Caki2 (cell line): ENCODE measurements at regions not wholly inside any gene's neighbourhood (a gene's known extent, or its start where the extent isn't known, plus 50 kb on each side); places are given as distances from the start of the nearest gene placed in this dataset.

Experiments
- DNase-seq: peaks from one replicate; pipeline ENCODE4 v3.0.0-alpha.2; 2015; ENCODE audit warnings: low read depth
- in situ Hi-C: cut with HindIII; loops from 2 replicates; pipeline ENCODE4 v1.10.0; 2016; ENCODE audit warnings: low sequenced_read_pairs, low pct_unique_long_range_greater_than_20kb, mixed read lengths

DNA sequence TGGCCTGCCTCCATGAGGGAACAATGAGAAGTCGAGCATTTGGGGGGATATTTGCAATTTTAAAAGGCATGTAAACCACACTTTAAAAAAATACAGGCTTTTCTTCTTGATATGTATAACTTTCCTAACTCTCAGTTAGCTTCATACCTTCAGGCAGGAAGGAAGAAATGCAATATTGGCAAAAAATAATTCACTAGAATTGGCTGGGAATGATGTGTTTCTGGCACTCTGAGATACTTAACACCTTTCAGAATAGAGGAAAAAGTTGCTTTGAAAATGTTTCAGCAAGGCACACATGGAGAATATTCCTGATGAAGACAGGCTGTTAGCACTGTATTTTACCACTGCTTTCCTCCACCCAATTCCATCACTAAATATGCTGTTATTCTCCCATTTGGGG is 747.6 kb downstream of the HDGFL1 start:
- no peak for DNase-seq

GRCh38 chr6:23319582-23319981 is 750.2 kb downstream of the HDGFL1 start:
- in situ Hi-C loops, result no loop called here
- no peak for DNase-seq

More for the DNA sequence above, 747.6 kb downstream of the HDGFL1 start:
- in situ Hi-C loops, result no loop called here

DNA sequence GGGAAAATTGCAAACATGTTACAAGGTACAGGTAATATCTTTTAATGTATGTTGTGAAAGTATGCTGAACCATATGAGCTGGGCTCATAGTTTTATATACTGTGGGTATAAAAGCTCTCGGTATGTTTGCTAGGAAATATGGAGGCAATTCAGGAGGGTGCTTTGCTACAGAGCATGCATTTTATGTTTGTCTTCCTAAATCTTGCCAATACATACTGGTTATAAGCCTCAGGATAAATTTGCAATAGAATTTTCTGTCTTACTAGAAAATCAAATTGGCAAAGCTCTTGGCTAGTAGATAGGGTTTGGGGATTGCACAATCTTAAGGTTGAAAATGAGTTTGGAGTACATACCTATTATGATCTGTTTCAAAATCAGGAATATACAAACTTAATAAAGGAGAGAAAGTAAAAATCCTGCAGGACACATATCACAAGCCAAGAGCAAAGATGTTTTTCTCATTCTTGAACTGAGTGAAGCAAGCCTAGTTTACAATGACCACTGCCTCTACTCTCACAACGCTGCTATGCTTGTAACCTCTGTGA is 751.2 kb downstream of the HDGFL1 start:
- in situ Hi-C loops, result no loop called here
- DNase-seq, result no peak

- no peak for DNase-seq
- in situ Hi-C loops, result no loop called here
These were observed 754.5 kb downstream of the HDGFL1 start for GRCh38 chr6:23323897-23324296.

DNA sequence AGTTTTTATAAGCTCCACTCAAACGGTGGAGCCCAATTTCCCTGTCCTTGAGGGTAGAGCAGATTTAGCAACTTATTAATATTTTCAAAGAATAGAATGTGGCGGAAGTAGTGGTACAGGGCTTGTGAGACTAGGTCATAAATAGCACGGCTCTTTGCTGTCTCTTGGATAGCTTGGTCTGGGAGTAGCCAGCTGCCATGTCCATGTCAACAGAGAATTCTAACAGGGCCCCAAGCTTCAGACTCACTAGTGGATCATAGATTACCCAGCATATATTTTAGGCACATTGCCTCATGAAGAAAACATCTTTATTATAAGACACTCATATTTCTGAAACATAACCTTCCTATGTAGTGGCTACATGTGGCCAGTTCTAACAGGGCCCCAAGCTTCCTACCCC is 755.7 kb downstream of the HDGFL1 start:
- DNase-seq, result no peak
- in situ Hi-C loops, result no loop called here

DNA sequence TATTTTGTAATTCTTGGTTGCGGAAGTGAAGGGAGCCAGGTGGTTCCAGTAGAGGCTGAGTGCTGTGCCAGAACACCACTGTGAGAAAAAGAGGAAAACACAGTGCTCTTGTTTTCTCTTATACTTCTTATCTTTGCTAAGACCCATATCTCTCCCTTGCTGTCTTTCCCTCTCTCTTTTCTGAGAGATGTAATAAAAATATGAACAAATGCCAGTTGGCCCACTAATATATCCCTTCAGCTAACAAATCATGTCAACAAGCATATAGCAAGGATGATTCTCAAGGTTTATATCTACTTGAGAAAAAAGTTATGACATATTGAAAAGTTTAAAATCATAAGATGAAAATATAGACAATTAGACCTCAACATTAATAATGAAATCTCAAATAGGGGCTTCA is 758.3 kb downstream of the HDGFL1 start:
- in situ Hi-C loops, result no loop called here
- DNase-seq, result no peak

DNA sequence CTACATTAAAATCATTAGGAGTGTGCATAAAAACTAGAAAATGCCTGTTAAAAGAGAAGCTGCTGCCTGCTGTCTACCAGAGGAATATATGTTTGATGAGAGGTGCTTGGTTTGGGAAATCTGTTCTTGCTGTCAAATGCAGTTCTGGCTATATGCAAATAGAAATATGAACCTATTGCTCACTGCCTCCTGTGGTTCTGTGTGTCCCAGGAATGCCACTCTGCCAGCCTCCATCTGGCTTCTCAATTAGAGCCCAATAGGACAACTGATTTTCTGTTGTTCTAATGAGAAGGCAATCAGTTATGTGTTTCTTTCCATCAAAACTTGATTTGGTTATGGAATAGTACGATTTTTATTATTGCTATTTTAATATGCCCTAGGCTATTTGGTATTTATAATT is 759.7 kb downstream of the HDGFL1 start:
- no peak for DNase-seq

GRCh38 chr6:23330632-23331031 is 761.3 kb downstream of the HDGFL1 start:
- in situ Hi-C loops, result no loop called here
- DNase-seq, result no peak

More for the DNA sequence above, 759.7 kb downstream of the HDGFL1 start:
- in situ Hi-C loops, result no loop called here

GRCh38 chr6:23334360-23334759 is 765.0 kb downstream of the HDGFL1 start:
- no peak for DNase-seq
- in situ Hi-C loops, result no loop called here

DNA sequence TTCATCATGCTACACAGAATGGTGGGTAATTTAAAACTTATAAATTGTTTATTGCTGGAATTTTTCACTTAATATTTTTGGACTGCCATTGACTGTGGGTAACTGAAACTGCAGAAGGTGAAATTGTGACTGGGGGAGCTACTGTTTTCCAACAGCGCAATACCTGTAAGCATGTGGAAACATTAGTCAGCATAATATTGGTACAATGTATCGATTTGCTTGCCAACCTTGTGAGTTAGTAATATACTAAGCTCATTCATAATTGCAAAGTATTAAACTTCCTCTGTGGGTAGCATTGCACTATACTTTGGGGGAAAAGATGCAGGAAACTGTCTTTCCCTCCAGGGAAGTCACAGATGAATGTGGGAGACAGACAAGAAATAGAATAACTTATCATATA is 766.5 kb downstream of the HDGFL1 start:
- in situ Hi-C loops, result no loop called here
- DNase-seq, result no peak

GRCh38 chr6:23339268-23339667 is 769.9 kb downstream of the HDGFL1 start:
- in situ Hi-C loops, result no loop called here
- no peak for DNase-seq

- in situ Hi-C loops, result no loop called here
- DNase-seq, result no peak
These were observed 770.9 kb downstream of the HDGFL1 start for GRCh38 chr6:23340271-23340670.

GRCh38 chr6:23343610-23344306 is 774.4 kb downstream of the HDGFL1 start:
- in situ Hi-C loops, result no loop called here
- no peak for DNase-seq

- in situ Hi-C loops, result no loop called here
- no peak for DNase-seq
These were observed 777.8 kb upstream of the NRSN1 start for GRCh38 chr6:23348185-23348584.

GRCh38 chr6:23349521-23350147 is 776.4 kb upstream of the NRSN1 start:
- peak; percentile 88 for DNase-seq
- in situ Hi-C loops, result no loop called here

DNA sequence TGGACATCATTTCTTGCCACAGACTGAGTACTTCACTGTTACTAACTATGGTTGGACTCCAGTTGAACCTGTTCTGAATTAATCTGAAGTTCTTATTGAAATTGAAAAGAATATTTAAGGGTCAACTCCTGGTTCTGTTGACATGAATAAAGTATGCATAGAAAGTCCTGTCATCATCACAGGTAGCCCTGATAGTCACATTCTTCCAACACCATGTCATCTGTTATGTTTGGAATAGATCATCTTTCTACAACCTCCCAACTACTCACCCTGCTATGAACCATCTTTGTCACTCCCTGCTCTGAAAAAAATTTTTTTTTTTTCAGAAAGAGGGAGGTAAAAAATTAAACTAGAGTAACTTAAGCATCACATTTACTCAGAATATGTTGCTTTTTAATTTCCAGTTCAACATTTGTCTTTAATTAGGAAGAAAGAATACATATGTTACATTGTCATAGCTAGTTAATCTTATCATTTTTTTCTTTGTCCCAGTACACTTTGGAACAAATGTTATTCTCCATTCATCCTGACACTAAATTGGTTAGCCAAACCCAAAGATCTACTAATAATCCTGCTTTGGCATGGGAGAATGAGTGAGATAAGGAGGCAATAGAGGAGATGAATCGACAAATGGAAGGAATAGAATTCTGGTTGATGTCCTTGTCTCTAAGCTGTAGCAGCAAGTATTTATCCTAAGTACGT is 775.1 kb upstream of the NRSN1 start:
- in situ Hi-C loops, result no loop called here

DNA sequence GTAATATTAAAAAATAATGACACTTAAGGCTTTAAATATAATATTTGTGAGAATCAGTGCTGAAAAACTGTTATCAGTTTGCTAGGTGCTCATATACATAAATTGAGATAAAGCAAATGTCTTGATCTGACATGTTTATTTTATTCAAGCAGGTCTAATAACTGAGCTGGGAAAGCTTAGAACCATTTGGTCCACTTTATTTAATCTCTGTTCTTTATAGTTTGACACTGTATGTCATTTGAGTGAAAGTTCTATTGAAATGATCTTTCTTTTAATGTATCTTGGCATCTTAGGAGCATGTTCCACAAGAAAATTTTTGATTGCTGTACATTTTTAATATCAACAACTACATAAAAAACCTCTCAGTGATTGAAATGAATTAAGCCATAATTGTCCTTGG is 772.0 kb upstream of the NRSN1 start:
- DNase-seq, result no peak
- in situ Hi-C loops, result no loop called here

More for the DNA sequence above, 775.1 kb upstream of the NRSN1 start:
- DNase-seq, result peak; percentile 73

GRCh38 chr6:23357185-23357766 is 768.7 kb upstream of the NRSN1 start:
- no peak for DNase-seq
- in situ Hi-C loops, result no loop called here

DNA sequence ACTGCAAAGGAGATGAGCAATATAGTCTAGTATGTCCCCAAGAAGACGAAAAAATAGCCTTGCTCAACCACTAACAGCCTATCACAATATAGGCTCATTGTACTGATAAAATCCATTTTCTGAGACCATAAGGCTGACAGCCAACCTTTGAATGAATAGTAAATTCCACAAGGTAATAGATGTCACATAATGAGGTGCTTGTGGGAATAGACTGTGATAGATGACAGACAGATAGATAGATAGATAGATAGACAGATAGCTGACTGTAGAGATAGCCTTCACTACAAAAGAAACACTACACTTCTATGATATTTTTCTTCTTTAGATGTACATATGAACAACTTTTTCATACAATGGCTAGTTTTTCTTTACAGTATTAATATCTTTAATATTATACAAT is 760.3 kb upstream of the NRSN1 start:
- in situ Hi-C loops, result no loop called here
- DNase-seq, result no peak
